H9 (cell line): ENCODE measurements at regions not wholly inside any gene's neighbourhood (a gene's known extent, or its start where the extent isn't known, plus 50 kb on each side); places are given as distances from the start of the nearest gene placed in this dataset.

Experiments used
- DNase-seq: peaks from one replicate; pipeline ENCODE4 v3.0.0-alpha.2; 2017
- H2AFZ ChIP-seq: one replicate; pipeline ENCODE4 v1.6.1; 2013; ENCODE audit warnings: mild to moderate bottlenecking, low read length, control low read depth, moderate library complexity
- H2AK5ac ChIP-seq: 2 replicates; pipeline ENCODE4 v1.6.1; 2013; ENCODE audit warnings: low read length, control low read depth, mixed read lengths; ENCODE audit not compliant: insufficient read length
- H2BK120ac ChIP-seq: one replicate; pipeline ENCODE4 v1.6.1; 2013; ENCODE audit warnings: low read depth, mild to moderate bottlenecking, low read length, control low read depth, inconsistent platforms; ENCODE audit not compliant: poor library complexity, severe bottlenecking
- H2BK12ac ChIP-seq: 2 replicates; pipeline ENCODE4 v1.6.1; 2013; ENCODE audit warnings: low read length, control low read depth, mixed read lengths, low read depth; ENCODE audit not compliant: insufficient read length
- H2BK15ac ChIP-seq: 2 replicates; pipeline ENCODE4 v1.6.1; 2013; ENCODE audit warnings: low read depth, low read length, control low read depth
- H2BK20ac ChIP-seq: one replicate; pipeline ENCODE4 v1.6.1; 2013; ENCODE audit warnings: low read depth, mild to moderate bottlenecking, low read length, control low read depth, inconsistent platforms; ENCODE audit not compliant: poor library complexity, severe bottlenecking
- H2BK5ac ChIP-seq: 2 replicates; pipeline ENCODE4 v1.6.1; 2013; ENCODE audit warnings: low read length, control low read depth, mixed read lengths; ENCODE audit not compliant: insufficient read length
- H3K14ac ChIP-seq: 2 replicates; pipeline ENCODE4 v1.6.1; 2013; ENCODE audit warnings: low read length, control low read depth; ENCODE audit not compliant: insufficient read depth
- H3K18ac ChIP-seq: 2 replicates; pipeline ENCODE4 v1.6.1; 2013; ENCODE audit warnings: low read depth, mild to moderate bottlenecking, mixed read lengths, low read length, control low read depth; ENCODE audit not compliant: insufficient read length
- H3K23ac ChIP-seq: 2 replicates; pipeline ENCODE4 v1.6.1; 2013; ENCODE audit warnings: low read length, control low read depth, mixed read lengths, low read depth; ENCODE audit not compliant: insufficient read length
- H3K23me2 ChIP-seq: 2 replicates; pipeline ENCODE4 v1.6.1; 2013; ENCODE audit warnings: low read depth, mild to moderate bottlenecking, mixed read lengths, low read length, control low read depth; ENCODE audit not compliant: insufficient read length, poor library complexity, severe bottlenecking
- H3K27ac ChIP-seq: 2 replicates; pipeline ENCODE4 v1.5.1; 2013; ENCODE audit warnings: low read length, control low read depth, mixed read lengths, low read depth; ENCODE audit not compliant: insufficient read length
- H3K27me3 ChIP-seq: 2 replicates; pipeline ENCODE4 v1.6.1; 2013; ENCODE audit warnings: low read length, control low read depth, inconsistent platforms; ENCODE audit not compliant: insufficient read depth
- H3K4ac ChIP-seq: 2 replicates; pipeline ENCODE4 v1.6.1; 2013; ENCODE audit warnings: low read depth, mild to moderate bottlenecking, control low read depth, inconsistent platforms, low read length, moderate library complexity
- H3K4me1 ChIP-seq: 2 replicates; pipeline ENCODE4 v1.6.1; 2013; ENCODE audit warnings: low read length, control low read depth, inconsistent platforms; ENCODE audit not compliant: insufficient read depth
- H3K4me2 ChIP-seq: 2 replicates; pipeline ENCODE4 v1.6.1; 2013; ENCODE audit warnings: low read length, control low read depth, mixed read lengths; ENCODE audit not compliant: insufficient read length, insufficient read depth
- H3K56ac ChIP-seq: 2 replicates; pipeline ENCODE4 v1.6.1; 2013; ENCODE audit warnings: low read depth, mild to moderate bottlenecking, mixed read lengths, low read length, control low read depth; ENCODE audit not compliant: insufficient read length
- H3K79me1 ChIP-seq: 2 replicates; pipeline ENCODE4 v1.6.1; 2013; ENCODE audit warnings: low read depth, mild to moderate bottlenecking, moderate library complexity, low read length, control low read depth, inconsistent platforms; ENCODE audit not compliant: insufficient read depth, poor library complexity, severe bottlenecking
- H3K79me2 ChIP-seq: 2 replicates; pipeline ENCODE4 v1.6.1; 2013; ENCODE audit warnings: low read length, control low read depth, inconsistent platforms; ENCODE audit not compliant: insufficient read depth
- H3K9ac ChIP-seq: 2 replicates; pipeline ENCODE4 v1.6.1; 2013; ENCODE audit warnings: low read length, control low read depth, mixed read lengths; ENCODE audit not compliant: insufficient read length; ENCODE audit errors: extremely low read depth
- H3K9me3 ChIP-seq: one replicate; pipeline ENCODE4 v1.6.1; 2013; ENCODE audit warnings: low read depth, low read length, inconsistent platforms; ENCODE audit not compliant: control insufficient read depth
- H3T11ph ChIP-seq: one replicate; pipeline ENCODE4 v1.6.1; 2013; ENCODE audit warnings: mild to moderate bottlenecking, low read length, control low read depth, inconsistent platforms
- H4K20me1 ChIP-seq: one replicate; pipeline ENCODE4 v1.6.1; 2013; ENCODE audit not compliant: control insufficient read depth, insufficient read length, insufficient read depth
- H4K5ac ChIP-seq: 2 replicates; pipeline ENCODE4 v1.6.1; 2013; ENCODE audit warnings: low read depth, mild to moderate bottlenecking, mixed read lengths, low read length, control low read depth; ENCODE audit not compliant: insufficient read length
- H4K8ac ChIP-seq: replicated peaks from 2 replicates; pipeline ENCODE4 v1.6.1; 2013; ENCODE audit warnings: low read length, control low read depth, mixed read lengths, low read depth; ENCODE audit not compliant: insufficient read length
- H4K91ac ChIP-seq: 2 replicates; pipeline ENCODE4 v1.6.1; 2013; ENCODE audit warnings: low read depth, mild to moderate bottlenecking, moderate library complexity, mixed read lengths, low read length, control low read depth; ENCODE audit not compliant: insufficient read length
- H3K27ac Mint-ChIP-seq, 3 experiments: 2 replicates in 2 of 3; 3 replicates in 1 of 3; pipeline ENCODE4 v1.8.0; 2020 to 2021; ENCODE audit warnings: mixed read lengths in 3 of 3, mild to moderate bottlenecking in 1 of 3, moderate library complexity in 1 of 3
- H3K27me3 Mint-ChIP-seq: 2 replicates; pipeline ENCODE4 v1.8.0; 2021; ENCODE audit warnings: low read depth, mild to moderate bottlenecking, moderate library complexity, mixed read lengths
- H3K36me3 Mint-ChIP-seq, 3 experiments: 2 replicates in 2 of 3; 3 replicates in 1 of 3; pipeline ENCODE4 v1.8.0; 2020 to 2021; ENCODE audit warnings: low read depth in 3 of 3, mixed read lengths in 3 of 3; ENCODE audit not compliant: insufficient read depth in 1 of 3
- H3K4me1 Mint-ChIP-seq, 2 experiments: 2 replicates each; pipeline ENCODE4 v1.8.0; 2020; ENCODE audit warnings: mixed read lengths in 2 of 2
- H3K4me3 Mint-ChIP-seq, 2 experiments: 2 replicates in 1 of 2; 3 replicates in 1 of 2; pipeline ENCODE4 v1.8.0; 2020 to 2021; ENCODE audit warnings: mild to moderate bottlenecking in 2 of 2, mixed read lengths in 2 of 2, moderate library complexity in 1 of 2
- H3K9me3 Mint-ChIP-seq, 2 experiments: 2 replicates in 1 of 2; 3 replicates in 1 of 2; pipeline ENCODE4 v1.8.0; 2020; ENCODE audit warnings: mild to moderate bottlenecking in 2 of 2, mixed read lengths in 2 of 2, moderate library complexity in 1 of 2
- WGBS: extraction: QIAGEN DNeasy Blood & Tissue Kit; methylation state at CpG from one replicate; pipeline ENCODE4 v1.1.7; 2013; ENCODE audit warnings: missing lambda C conversion rate, low lambda C conversion rate, mixed read lengths; ENCODE audit not compliant: insufficient read length; ENCODE audit errors: extremely low coverage; 5-methylcytosine and 5-hydroxymethylcytosine counted together
- TF ChIP-seq, protein P1 (sequence below): fragments of 200-600 bp; sonication (generic); conservative IDR thresholded peaks from 3 replicates; pipeline ENCODE4 v1.8.0; 2021; ENCODE audit warnings: antibody characterized with exemption, mild to moderate bottlenecking

DNA sequence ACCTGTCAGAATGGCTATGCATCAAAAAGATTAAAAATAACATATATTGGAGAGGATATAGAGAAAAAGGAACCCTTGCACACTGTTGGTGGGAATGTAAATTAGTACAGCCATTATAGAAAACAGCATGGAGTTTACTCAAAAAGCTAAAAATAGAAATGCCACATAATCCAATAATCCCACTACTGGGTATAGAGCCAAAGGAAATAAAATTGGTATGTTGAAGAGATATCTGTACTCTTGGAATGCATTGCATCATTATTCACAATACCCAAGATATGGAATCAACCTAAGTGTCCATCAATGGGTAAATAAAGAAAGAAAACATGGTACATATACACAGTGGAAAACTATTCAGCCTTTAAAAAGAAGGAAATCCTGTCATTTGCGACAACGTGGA is 77.2 kb downstream of the C1D start:
- TF ChIP-seq, protein P1, sequence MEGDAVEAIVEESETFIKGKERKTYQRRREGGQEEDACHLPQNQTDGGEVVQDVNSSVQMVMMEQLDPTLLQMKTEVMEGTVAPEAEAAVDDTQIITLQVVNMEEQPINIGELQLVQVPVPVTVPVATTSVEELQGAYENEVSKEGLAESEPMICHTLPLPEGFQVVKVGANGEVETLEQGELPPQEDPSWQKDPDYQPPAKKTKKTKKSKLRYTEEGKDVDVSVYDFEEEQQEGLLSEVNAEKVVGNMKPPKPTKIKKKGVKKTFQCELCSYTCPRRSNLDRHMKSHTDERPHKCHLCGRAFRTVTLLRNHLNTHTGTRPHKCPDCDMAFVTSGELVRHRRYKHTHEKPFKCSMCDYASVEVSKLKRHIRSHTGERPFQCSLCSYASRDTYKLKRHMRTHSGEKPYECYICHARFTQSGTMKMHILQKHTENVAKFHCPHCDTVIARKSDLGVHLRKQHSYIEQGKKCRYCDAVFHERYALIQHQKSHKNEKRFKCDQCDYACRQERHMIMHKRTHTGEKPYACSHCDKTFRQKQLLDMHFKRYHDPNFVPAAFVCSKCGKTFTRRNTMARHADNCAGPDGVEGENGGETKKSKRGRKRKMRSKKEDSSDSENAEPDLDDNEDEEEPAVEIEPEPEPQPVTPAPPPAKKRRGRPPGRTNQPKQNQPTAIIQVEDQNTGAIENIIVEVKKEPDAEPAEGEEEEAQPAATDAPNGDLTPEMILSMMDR, result no peak
- H3K4me1 Mint-ChIP-seq, result no peaks in the 10 kb centered on the region
- Histone ChIP-seq H2BK5ac (no peak overlapping the region), H4K8ac (no peak overlapping the region), H3K56ac (no peak overlapping the region), H2BK120ac (no peak overlapping the region), H2BK15ac (no peak overlapping the region), H3K23ac (no peak overlapping the region), H3K9me3 (no peaks in the 10 kb centered on the region), H3K79me2 (no peaks in the 10 kb centered on the region), H3K23me2 (no peaks in the 10 kb centered on the region), H4K20me1 (no peaks in the 10 kb centered on the region), H3K27me3 (no peaks in the 10 kb centered on the region), H4K91ac (no peak overlapping the region), H4K5ac (no peak overlapping the region), H3K18ac (no peak overlapping the region), H3K27ac (no peak overlapping the region), H2BK12ac (no peak overlapping the region), H3K4me2 (no peak overlapping the region), H3K9ac (no peak overlapping the region), H3K4me1 (no peaks in the 10 kb centered on the region), H2BK20ac (no peak overlapping the region), H2AFZ (no peak overlapping the region), H3K79me1 (no peaks in the 10 kb centered on the region), H2AK5ac (no peak overlapping the region), H3K14ac (no peak overlapping the region), H3K4ac (no peak overlapping the region), H3T11ph (no peak overlapping the region)
- H3K36me3 Mint-ChIP-seq, result peaks cover 3 to 4% (median 3%) of the 10 kb centered on the region in 3 experiments; a peak in 4 of 7 replicates
- no peak overlapping the region for H3K27ac Mint-ChIP-seq
- peaks cover 10 to 17% of the 10 kb centered on the region in 2 experiments for H3K9me3 Mint-ChIP-seq
- H3K27me3 Mint-ChIP-seq, result 0 out of 2 replicates have a peak, but pooled peaks cover 2% of the 10 kb centered on the region
- no peak for DNase-seq
- no CpG with 5 or more reads among the region's 2 CpGs for WGBS
- no peak overlapping the region for H3K4me3 Mint-ChIP-seq
